DND-41 (cell line): ENCODE measurements at regions not wholly inside any gene's neighbourhood (a gene's known extent, or its start where the extent isn't known, plus 50 kb on each side); places are given as distances from the start of the nearest gene placed in this dataset.

Experiments used
- ATAC-seq: fragments of 200-7000 bp; cut with Tn5 transposase; 3 replicates; pipeline ENCODE4 v1.9.1; 2021; ENCODE audit warnings: low read depth; ENCODE audit not compliant: insufficient read depth
- DNase-seq: peaks from one replicate; pipeline ENCODE4 v3.0.0-alpha.2; 2020
- H2AFZ ChIP-seq: 2 replicates; pipeline ENCODE4 v1.6.0; 2012; ENCODE audit warnings: low read depth, low read length
- H3K27ac ChIP-seq: 2 replicates; pipeline ENCODE4 v1.5.1; 2012; ENCODE audit warnings: low read length, inconsistent platforms
- H3K27me3 ChIP-seq: fragments of 200-600 bp; sonication (generic); 2 replicates; pipeline ENCODE4 v1.6.0; 2012; ENCODE audit warnings: low read length, mild to moderate bottlenecking, inconsistent platforms; ENCODE audit not compliant: insufficient read depth, poor library complexity
- H3K36me3 ChIP-seq: 2 replicates; pipeline ENCODE4 v1.5.1; 2012; ENCODE audit warnings: low read length, inconsistent platforms; ENCODE audit not compliant: insufficient read depth
- H3K4me1 ChIP-seq: 2 replicates; pipeline ENCODE4 v1.5.1; 2012; ENCODE audit warnings: mild to moderate bottlenecking, low read length; ENCODE audit not compliant: insufficient read depth
- H3K4me2 ChIP-seq: 2 replicates; pipeline ENCODE4 v1.6.0; 2012; ENCODE audit warnings: mild to moderate bottlenecking, moderate library complexity, low read length, inconsistent platforms; ENCODE audit not compliant: insufficient read depth
- H3K4me3 ChIP-seq, 2 experiments: fragments of 200-600 bp in 1 of 2; shearing (Covaris generic) in 1 of 2; 2 replicates each; pipeline ENCODE4 v1.5.1; 2012 to 2016; ENCODE audit warnings: inconsistent platforms in 2 of 2, low read length in 2 of 2, mild to moderate bottlenecking in 2 of 2, low read depth in 1 of 2, moderate library complexity in 1 of 2
- H3K79me2 ChIP-seq: 2 replicates; pipeline ENCODE4 v1.6.0; 2012; ENCODE audit warnings: low read length, inconsistent platforms; ENCODE audit not compliant: insufficient read depth
- H3K9ac ChIP-seq: 2 replicates; pipeline ENCODE4 v1.6.0; 2012; ENCODE audit warnings: low read depth, mild to moderate bottlenecking, inconsistent platforms, low read length, moderate library complexity
- H3K9me3 ChIP-seq: 2 replicates; pipeline ENCODE4 v1.5.1; 2012; ENCODE audit warnings: low read length, moderate library complexity, mild to moderate bottlenecking, inconsistent platforms; ENCODE audit not compliant: insufficient read depth, severe bottlenecking
- H4K20me1 ChIP-seq: 2 replicates; pipeline ENCODE4 v1.6.0; 2012; ENCODE audit warnings: low read length; ENCODE audit not compliant: insufficient read depth
- CTCF ChIP-seq: IDR thresholded peaks from 2 replicates; pipeline ENCODE4 v1.5.1; 2012; ENCODE audit warnings: borderline replicate concordance, low read length, moderate library complexity, mild to moderate bottlenecking; ENCODE audit not compliant: poor library complexity, severe bottlenecking; ENCODE audit errors: extremely low read depth
- EZH2 ChIP-seq: IDR thresholded peaks from 3 replicates; pipeline ENCODE4 v1.6.1; 2012; ENCODE audit warnings: borderline replicate concordance, low read depth, mild to moderate bottlenecking, moderate library complexity, low read length, inconsistent platforms; ENCODE audit not compliant: severe bottlenecking

GRCh38 chr19:31127134-31127967, 221.9 kb downstream of the TSHZ3 start:
- DNase-seq, result no peak

GRCh38 chr19:31126236-31126635, 223.0 kb downstream of the TSHZ3 start:
- H2AFZ ChIP-seq, result no peak overlapping the region
- no peaks in the 10 kb centered on the region for H3K27me3 ChIP-seq
- peaks cover 4% of the 10 kb centered on the region for H3K9me3 ChIP-seq
- no peak overlapping the region for H3K9ac ChIP-seq
- DNase-seq, result no peak
- no peak for TF ChIP-seq EZH2
- no peak for TF ChIP-seq CTCF
- H3K27ac ChIP-seq, result no peak overlapping the region
- no peaks in the 10 kb centered on the region for H3K79me2 ChIP-seq
- ATAC-seq, result no peak
- no peaks in the 10 kb centered on the region for H3K4me1 ChIP-seq
- no peaks in the 10 kb centered on the region for H3K36me3 ChIP-seq
- no peak overlapping the region for H3K4me3 ChIP-seq
- H3K4me2 ChIP-seq, result no peak overlapping the region
- no peaks in the 10 kb centered on the region for H4K20me1 ChIP-seq

More at GRCh38 chr19:31127134-31127967, 221.9 kb downstream of the TSHZ3 start:
- Histone ChIP-seq H3K9ac (no peak overlapping the region), H3K36me3 (no peaks in the 10 kb centered on the region), H3K79me2 (no peaks in the 10 kb centered on the region), H3K4me3 (no peak overlapping the region), H2AFZ (no peak overlapping the region), H3K9me3 (peaks cover 4% of the 10 kb centered on the region), H4K20me1 (no peaks in the 10 kb centered on the region), H3K4me2 (no peak overlapping the region), H3K27me3 (no peaks in the 10 kb centered on the region), H3K27ac (no peak overlapping the region), H3K4me1 (no peaks in the 10 kb centered on the region)
- ATAC-seq, result no peak
- TF ChIP-seq CTCF, result no peak
- no peak for TF ChIP-seq EZH2

- H3K9ac ChIP-seq, result no peak overlapping the region
- no peak overlapping the region for H3K4me3 ChIP-seq
- DNase-seq (no peak), ATAC-seq (no peak)
- no peaks in the 10 kb centered on the region for H3K27me3 ChIP-seq
- no peak overlapping the region for H2AFZ ChIP-seq
- peaks cover 4% of the 10 kb centered on the region for H3K9me3 ChIP-seq
- TF ChIP-seq CTCF (no peak), EZH2 (no peak)
- H3K4me2 ChIP-seq, result no peak overlapping the region
- no peaks in the 10 kb centered on the region for H3K4me1 ChIP-seq
- no peak overlapping the region for H3K27ac ChIP-seq
- no peaks in the 10 kb centered on the region for H3K36me3 ChIP-seq
- no peaks in the 10 kb centered on the region for H4K20me1 ChIP-seq
- no peaks in the 10 kb centered on the region for H3K79me2 ChIP-seq
Observed at GRCh38 chr19:31125071-31125470, 224.2 kb downstream of the TSHZ3 start.
